ENCODE measurements at regions not wholly inside any gene's neighbourhood (a gene's known extent, or its start where the extent isn't known, plus 50 kb on each side); places are given as distances from the start of the nearest gene placed in this dataset.

- no peak for DNase-seq
These were observed 274.5 kb upstream of the ID2 start for GRCh38 chr2:8407332-8407731.

GRCh38 chr2:8408560-8409460 lies 273.0 kb upstream of the ID2 start:
- DNase-seq: peak; percentile 89

GRCh38 chr2:8409461-8410260 lies 272.2 kb upstream of the ID2 start:
- no peak for DNase-seq

GRCh38 chr2:8412082-8412481 lies 269.8 kb upstream of the ID2 start:
- DNase-seq: no peak

- no peak for DNase-seq
These were observed 269.3 kb upstream of the ID2 start for GRCh38 chr2:8412586-8412985.

GRCh38 chr2:8413589-8414135 lies 268.2 kb upstream of the ID2 start:
- DNase-seq: no peak

GRCh38 chr2:8414946-8415879 lies 266.6 kb upstream of the ID2 start:
- DNase-seq: no peak

- DNase-seq: no peak
These were observed 265.8 kb upstream of the ID2 start for GRCh38 chr2:8416001-8416571.

- DNase-seq: no peak
These were observed 264.7 kb upstream of the ID2 start for GRCh38 chr2:8416849-8417832.

- no peak for DNase-seq
These were observed 263.1 kb upstream of the ID2 start for GRCh38 chr2:8418721-8419120.

- DNase-seq: no peak
These were observed 260.0 kb upstream of the ID2 start for GRCh38 chr2:8421658-8422449.

GRCh38 chr2:8422450-8422800 lies 259.4 kb upstream of the ID2 start:
- no peak for DNase-seq

GRCh38 chr2:8424997-8425900 lies 256.6 kb upstream of the ID2 start:
- DNase-seq: peak; percentile 4

GRCh38 chr2:8426550-8426949 lies 255.3 kb upstream of the ID2 start:
- DNase-seq: no peak

GRCh38 chr2:8427211-8427610 lies 254.6 kb upstream of the ID2 start:
- no peak for DNase-seq

GRCh38 chr2:8430628-8431027 lies 251.2 kb upstream of the ID2 start:
- DNase-seq: no peak

GRCh38 chr2:8431446-8432125 lies 250.3 kb upstream of the ID2 start:
- no peak for DNase-seq

- no peak for DNase-seq
These were observed 249.0 kb upstream of the ID2 start for GRCh38 chr2:8432706-8433336.
